ENCODE measurements at regions not wholly inside any gene's neighbourhood (a gene's known extent, or its start where the extent isn't known, plus 50 kb on each side); places are given as distances from the start of the nearest gene placed in this dataset.
A peak's percentile ranks its signal among the peaks of the same experiment; 100 is the strongest.

GRCh38 chr2:204170411-204170810, 233.8 kb downstream of the ICOS start (continued):
- TF ChIP-seq ZNF462 (CRISPR knock-in tag; IDR thresholded peaks at IDR 0.05) (no peak), NANOG (IDR thresholded peaks at IDR 0.05; ENCODE audit: borderline replicate concordance) (no peak), EZH2phosphoT487 (IDR thresholded peaks at IDR 0.05; ENCODE audit: unreplicated experiment) (no peak), ZNF114 (CRISPR knock-in tag; IDR thresholded peaks at IDR 0.05) (no peak), STAT1 (IDR thresholded peaks at IDR 0.05; ENCODE audit: unreplicated experiment) (no peak), EZH2 (IDR thresholded peaks at IDR 0.05; ENCODE audit: low read depth, unreplicated experiment) (no peak)
- TF ChIP-seq, protein P1, sequence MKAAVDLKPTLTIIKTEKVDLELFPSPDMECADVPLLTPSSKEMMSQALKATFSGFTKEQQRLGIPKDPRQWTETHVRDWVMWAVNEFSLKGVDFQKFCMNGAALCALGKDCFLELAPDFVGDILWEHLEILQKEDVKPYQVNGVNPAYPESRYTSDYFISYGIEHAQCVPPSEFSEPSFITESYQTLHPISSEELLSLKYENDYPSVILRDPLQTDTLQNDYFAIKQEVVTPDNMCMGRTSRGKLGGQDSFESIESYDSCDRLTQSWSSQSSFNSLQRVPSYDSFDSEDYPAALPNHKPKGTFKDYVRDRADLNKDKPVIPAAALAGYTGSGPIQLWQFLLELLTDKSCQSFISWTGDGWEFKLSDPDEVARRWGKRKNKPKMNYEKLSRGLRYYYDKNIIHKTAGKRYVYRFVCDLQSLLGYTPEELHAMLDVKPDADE (IDR thresholded peaks at IDR 0.05): no peak

GRCh38 chr2:204171432-204172144, 235.0 kb downstream of the ICOS start:
- H3K4me3 ChIP-seq: no peak overlapping the region
- no peak overlapping the region for H3K27ac Mint-ChIP-seq
- DNase-seq (ENCODE audit: low spot score): no peak
- no peaks in the 10 kb centered on the region for H3K36me3 Mint-ChIP-seq (ENCODE audit: low read depth)
- no peaks in the 10 kb centered on the region for H4K20me1 ChIP-seq (replicated peaks; ENCODE audit: insufficient read depth)
- no peak overlapping the region for H3K27ac ChIP-seq (ENCODE audit: low read depth)
- peak; percentile 63 for ATAC-seq
- no peaks in the 10 kb centered on the region for H3K36me3 ChIP-seq (ENCODE audit: insufficient read depth)
- H3F3A ChIP-seq (replicated peaks; ENCODE audit: low read depth): no peaks in the 10 kb centered on the region
- no peaks in the 10 kb centered on the region for H3K79me2 ChIP-seq (replicated peaks; ENCODE audit: insufficient read depth)
- H3K27me3 Mint-ChIP-seq (ENCODE audit: insufficient read depth, low read depth, poor library complexity): peaks cover 4% of the 10 kb centered on the region
- H3K9me2 ChIP-seq (ENCODE audit: insufficient read depth): peaks cover 5% of the 10 kb centered on the region; the same call in 1 of the 2 replicates
- no peaks in the 10 kb centered on the region for H3K9me3 Mint-ChIP-seq
- peak overlapping the region; percentile 61 for H3K4me2 ChIP-seq
- no peak overlapping the region for H3K4me3 Mint-ChIP-seq
- H3K4me1 ChIP-seq (ENCODE audit: insufficient read depth): peaks cover 21% of the 10 kb centered on the region
- 0 out of 2 replicates have a peak overlapping the region, but pooled peaks have one; percentile 21 for H2AFZ ChIP-seq
- H3K27me3 ChIP-seq (ENCODE audit: insufficient read depth): no peaks in the 10 kb centered on the region
- no peaks in the 10 kb centered on the region for H3K4me1 Mint-ChIP-seq
- no peak for TF ChIP-seq POLR2AphosphoS5 (IDR thresholded peaks at IDR 0.05; ENCODE audit: low read depth)
- no peak for TF ChIP-seq CREB1 (CRISPR knock-in tag; IDR thresholded peaks at IDR 0.05; ENCODE audit: low read depth)
- TF ChIP-seq ZNF462 (CRISPR knock-in tag; IDR thresholded peaks at IDR 0.05): no peak

Measured in GM23338 (cell line).